H1 (cell line): ENCODE measurements at regions not wholly inside any gene's neighbourhood (a gene's known extent, or its start where the extent isn't known, plus 50 kb on each side); places are given as distances from the start of the nearest gene placed in this dataset.

Experiments
- KDM4A ChIP-seq: IDR thresholded peaks from one replicate; pipeline ENCODE4 v1.7.1; 2012; ENCODE audit warnings: low read depth, mild to moderate bottlenecking, moderate library complexity, low read length, inconsistent platforms; ENCODE audit not compliant: severe bottlenecking

- TF ChIP-seq KDM4A: no peak
Observed at GRCh38 chr1:177471244-177471643, 300.5 kb downstream of the BRINP2 start (continued).
